Ascending aorta (tissue), 2 donors: ENCODE measurements at regions not wholly inside any gene's neighbourhood (a gene's known extent, or its start where the extent isn't known, plus 50 kb on each side); places are given as distances from the start of the nearest gene placed in this dataset.

ENCODE experiments used
- DNase-seq, 2 donors: peaks; one replicate each; pipeline ENCODE4 v3.0.0-alpha.2; 2019; ENCODE audit warnings: low spot score in 2 of 2
- H3K27ac ChIP-seq, 2 donors: fragments of 200-600 bp; sonication (generic); one replicate each; pipeline ENCODE4 v1.5.1; 2016 to 2017; ENCODE audit warnings: mild to moderate bottlenecking in 1 of 2
- H3K27me3 ChIP-seq: fragments of 200-600 bp; sonication (generic); one replicate; pipeline ENCODE4 v1.5.1; 2017
- H3K36me3 ChIP-seq, 2 donors: fragments of 200-600 bp; sonication (generic); one replicate each; pipeline ENCODE4 v1.5.1; 2016
- H3K4me1 ChIP-seq, 2 donors: fragments of 200-600 bp; sonication (generic); one replicate each; pipeline ENCODE4 v1.5.1; 2016 to 2017; ENCODE audit warnings: mild to moderate bottlenecking in 1 of 2
- H3K4me3 ChIP-seq, 2 donors: fragments of 200-600 bp; sonication (generic); one replicate each; pipeline ENCODE4 v1.5.1; 2016 to 2017; ENCODE audit warnings: mild to moderate bottlenecking in 1 of 2
- H3K9me3 ChIP-seq, 2 donors: fragments of 200-600 bp; sonication (generic); one replicate each; pipeline ENCODE4 v1.5.1; 2016
- CTCF ChIP-seq, 3 experiments: fragments of 200-600 bp in 2 of 3; fragments of 450-650 bp in 1 of 3; sonication (generic) in 2 of 3; IDR thresholded peaks; one replicate each; pipeline ENCODE4 v1.5.1; 2016 to 2019; ENCODE audit warnings: antibody characterized with exemption in 3 of 3, mild to moderate bottlenecking in 1 of 3, moderate library complexity in 1 of 3
- intact Hi-C: fragments of 100-400 bp; cut with DNase I; formaldehyde crosslinking; loops from one replicate; pipeline ENCODE4 v1.15.1; 2023

DNA sequence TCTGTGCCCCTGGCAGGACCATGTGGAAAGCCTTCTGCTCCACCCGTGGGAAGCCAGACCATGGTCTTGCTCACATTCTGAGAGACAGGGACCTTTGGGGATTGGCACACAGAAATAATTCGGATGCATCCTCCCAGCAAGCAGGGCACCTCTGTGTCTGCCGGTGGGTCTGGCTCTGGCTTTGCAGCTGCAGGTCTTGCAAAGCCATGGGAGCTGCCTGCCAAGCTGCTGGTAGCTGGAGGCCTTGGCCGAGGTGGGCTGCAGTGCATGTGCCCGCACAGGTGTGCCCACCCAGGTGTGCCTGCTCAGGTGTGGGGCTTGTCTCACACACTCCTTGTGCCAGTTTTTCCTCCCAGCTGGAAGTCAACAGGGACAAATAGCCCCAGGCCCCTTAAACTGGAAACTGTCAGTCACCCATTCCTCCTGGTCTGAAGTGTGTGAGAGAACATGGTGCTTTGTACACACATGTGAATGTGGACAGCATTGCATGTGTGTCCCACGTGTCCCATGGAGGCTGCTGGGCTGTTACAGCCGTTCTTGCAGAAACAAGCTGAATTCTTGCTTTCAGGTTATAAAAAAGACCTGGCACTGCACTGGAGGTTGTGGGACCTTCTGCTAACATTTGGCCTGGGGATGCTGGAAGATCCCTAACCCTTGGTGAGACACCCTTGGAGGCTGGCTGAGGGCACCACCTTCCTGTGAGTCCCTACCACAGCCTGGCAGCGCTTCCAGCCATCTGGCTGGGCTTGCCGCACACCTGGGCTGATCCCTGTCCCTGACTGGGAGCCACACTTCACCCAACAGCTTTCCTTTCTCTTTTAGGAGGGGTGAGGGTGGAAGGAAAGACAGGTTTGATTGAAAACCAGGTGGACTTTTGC, 54.9 kb upstream of the SMOC2 start:
- Histone ChIP-seq H3K4me3 (no peak overlapping the region), H3K27me3 (no peaks in the 10 kb centered on the region), H3K36me3 (no peaks in the 10 kb centered on the region), H3K4me1 (peaks cover 0 to 10% of the 10 kb centered on the region in 2 donors), H3K9me3 (no peaks in the 10 kb centered on the region), H3K27ac (no peak overlapping the region)
- intact Hi-C loops: loop anchor here (2.0 to 5.0 kb wide), 3 partner anchors 55 to 221 kb away; partner anchors contain the start of gene SMOC2
- no peak for DNase-seq
- no peak for TF ChIP-seq CTCF (IDR thresholded peaks at IDR 0.05)

GRCh38 chr6:168386973-168387372, 54.0 kb upstream of the SMOC2 start:
- Histone ChIP-seq H3K4me1 (peaks cover 0 to 10% of the 10 kb centered on the region in 2 donors), H3K4me3 (no peak overlapping the region), H3K27ac (no peak overlapping the region), H3K27me3 (no peaks in the 10 kb centered on the region), H3K36me3 (no peaks in the 10 kb centered on the region), H3K9me3 (no peaks in the 10 kb centered on the region)
- intact Hi-C loops: loop anchor here (5.0 kb wide), 1 partner anchor 220 kb away; no protein-coding TSS in a partner anchor
- no peak for DNase-seq
- no peak for TF ChIP-seq CTCF (IDR thresholded peaks at IDR 0.05)

DNA sequence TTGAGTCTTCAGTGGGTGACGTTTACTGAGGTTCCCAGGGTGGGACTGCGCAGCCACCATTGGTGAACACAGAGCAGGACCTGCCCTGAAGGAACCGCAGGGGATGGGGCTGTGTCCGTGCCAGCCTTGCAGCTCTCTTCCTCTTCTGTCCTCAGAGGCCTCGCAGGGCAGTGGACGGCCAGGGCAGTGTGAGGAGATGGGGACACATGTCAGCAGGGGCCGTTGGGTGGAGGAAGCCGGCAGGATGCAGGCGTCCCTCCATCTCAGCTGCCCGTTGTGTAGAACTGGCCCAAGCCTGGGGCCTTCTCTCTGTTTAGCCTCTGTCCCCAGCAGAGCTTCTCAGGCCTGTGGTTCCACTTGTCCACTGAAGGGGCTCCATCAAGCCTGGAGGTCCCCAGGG, 53.6 kb upstream of the SMOC2 start:
- Histone ChIP-seq H3K27ac (no peak overlapping the region), H3K36me3 (no peaks in the 10 kb centered on the region), H3K4me3 (no peak overlapping the region), H3K4me1 (peaks cover 0 to 10% of the 10 kb centered on the region in 2 donors), H3K27me3 (no peaks in the 10 kb centered on the region), H3K9me3 (no peaks in the 10 kb centered on the region)
- DNase-seq: no peak
- TF ChIP-seq CTCF (IDR thresholded peaks at IDR 0.05): no peak
- intact Hi-C loops: loop anchor here (5.0 kb wide), 1 partner anchor 220 kb away; no protein-coding TSS in a partner anchor

DNA sequence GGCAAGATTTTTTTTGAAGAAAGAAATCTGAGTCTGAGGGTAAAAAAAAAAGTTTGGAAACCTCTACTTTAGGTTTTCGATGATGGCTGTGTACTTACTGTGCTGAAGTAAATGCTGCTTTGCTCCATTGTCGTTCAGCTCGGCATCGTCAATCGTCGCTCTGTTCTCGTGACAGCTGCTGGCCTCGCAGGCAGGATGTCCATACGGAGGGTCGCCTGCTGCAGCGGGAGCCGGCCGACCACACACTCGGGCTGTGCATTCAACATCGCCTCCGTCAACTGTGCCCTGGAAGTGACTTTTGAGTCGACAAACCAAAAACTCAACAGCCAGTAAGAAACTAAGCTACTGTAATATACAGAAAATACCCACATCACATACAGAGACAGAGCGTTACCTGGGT, 53.1 kb upstream of the SMOC2 start:
- no peak overlapping the region for H3K27ac ChIP-seq
- H3K9me3 ChIP-seq: no peaks in the 10 kb centered on the region
- H3K27me3 ChIP-seq: no peaks in the 10 kb centered on the region
- intact Hi-C loops: loop anchor here (5.0 kb wide), 1 partner anchor 219 kb away; no protein-coding TSS in a partner anchor
- no peak for TF ChIP-seq CTCF (IDR thresholded peaks at IDR 0.05)
- no peaks in the 10 kb centered on the region for H3K36me3 ChIP-seq
- peaks cover 0 to 10% of the 10 kb centered on the region in 2 donors for H3K4me1 ChIP-seq
- no peak for DNase-seq
- no peak overlapping the region for H3K4me3 ChIP-seq

GRCh38 chr6:168388641-168389633, 52.0 kb upstream of the SMOC2 start:
- Histone ChIP-seq H3K4me1 (peaks cover 0 to 10% of the 10 kb centered on the region in 2 donors), H3K27me3 (no peaks in the 10 kb centered on the region), H3K36me3 (no peaks in the 10 kb centered on the region), H3K9me3 (no peaks in the 10 kb centered on the region), H3K4me3 (no peak overlapping the region), H3K27ac (no peak overlapping the region)
- no peak for DNase-seq
- intact Hi-C loops: loop anchor here (5.0 kb wide), 1 partner anchor 218 kb away; no protein-coding TSS in a partner anchor
- TF ChIP-seq CTCF (IDR thresholded peaks at IDR 0.05): no peak
